ENCODE measurements at regions not wholly inside any gene's neighbourhood (a gene's known extent, or its start where the extent isn't known, plus 50 kb on each side); places are given as distances from the start of the nearest gene placed in this dataset.
"Not testable (repeated sequence)": the region's sequence is repeated elsewhere in the genome, so short reads cannot be mapped to it uniquely, and the experiment has no call there.

GRCh38 chr11:25527841-25528240, 804.1 kb upstream of the ANO3 start:
- no peak for DNase-seq

- no peak for DNase-seq
Measured at GRCh38 chr11:25529572-25529971, 802.4 kb upstream of the ANO3 start.

- no peak for DNase-seq
Measured at GRCh38 chr11:25535467-25536272, 796.3 kb upstream of the ANO3 start.

GRCh38 chr11:25536289-25536688, 795.6 kb upstream of the ANO3 start:
- DNase-seq: no peak

- no peak for DNase-seq
Measured at GRCh38 chr11:25537393-25537792, 794.5 kb upstream of the ANO3 start.

GRCh38 chr11:25547292-25547691, 784.6 kb upstream of the ANO3 start:
- DNase-seq: no peak

GRCh38 chr11:25562417-25562816, 769.5 kb upstream of the ANO3 start:
- no peak for DNase-seq

- DNase-seq: no peak
Measured at GRCh38 chr11:25565846-25566245, 766.1 kb upstream of the ANO3 start.

GRCh38 chr11:25566298-25567200, 765.4 kb upstream of the ANO3 start:
- no peak for DNase-seq

GRCh38 chr11:25576320-25576719, 755.6 kb upstream of the ANO3 start:
- DNase-seq: no peak

- not testable (repeated sequence) for DNase-seq
Measured at GRCh38 chr11:25579554-25579953, 752.4 kb upstream of the ANO3 start.

- DNase-seq: no peak
Measured at GRCh38 chr11:25583596-25583995, 748.3 kb upstream of the ANO3 start.

- no peak for DNase-seq
Measured at GRCh38 chr11:25587496-25587895, 744.4 kb upstream of the ANO3 start.

GRCh38 chr11:25593221-25593620, 738.7 kb upstream of the ANO3 start:
- no peak for DNase-seq

GRCh38 chr11:25596701-25597100, 735.2 kb upstream of the ANO3 start:
- DNase-seq: no peak

- DNase-seq: no peak
Measured at GRCh38 chr11:25597696-25598095, 734.2 kb upstream of the ANO3 start.

- no peak for DNase-seq
Measured at GRCh38 chr11:25602149-25602548, 729.8 kb upstream of the ANO3 start.

- no peak for DNase-seq
Measured at GRCh38 chr11:25602959-25603358, 729.0 kb upstream of the ANO3 start.

- no peak for DNase-seq
Measured at GRCh38 chr11:25612806-25613205, 719.1 kb upstream of the ANO3 start.

GRCh38 chr11:25613451-25613850, 718.5 kb upstream of the ANO3 start:
- no peak for DNase-seq

GRCh38 chr11:25613865-25614264, 718.1 kb upstream of the ANO3 start:
- DNase-seq: no peak

- no peak for DNase-seq
Measured at GRCh38 chr11:25615069-25615468, 716.9 kb upstream of the ANO3 start.

- DNase-seq: no peak
Measured at GRCh38 chr11:25615841-25616240, 716.1 kb upstream of the ANO3 start.

- DNase-seq: no peak
Measured at GRCh38 chr11:25625094-25625493, 706.8 kb upstream of the ANO3 start.

Data from stimulated activated CD4-positive, alpha-beta T cell treated with anti-CD3 and anti-CD28 coated beads, Interleukin-2, amount 100 ng/mL, for 48 hours (primary cell).